Body of pancreas (tissue), 4 donors: ENCODE measurements at regions not wholly inside any gene's neighbourhood (a gene's known extent, or its start where the extent isn't known, plus 50 kb on each side); places are given as distances from the start of the nearest gene placed in this dataset.
A peak's percentile ranks its signal among the peaks of the same experiment; 100 is the strongest.

ENCODE experiments used
- ATAC-seq: fragments of 150-250 bp; one replicate; pipeline ENCODE4 v1.9.1; 2016
- DNase-seq, 4 donors: peaks; one replicate each; pipeline ENCODE4 v3.0.0-alpha.2; 2019
- H3K27ac ChIP-seq, 4 donors: fragments of 200-600 bp; sonication (generic); 1 replicate in 3 of 4; 2 replicates in 1 of 4; pipeline versions ENCODE4 v1.5.1 to v1.6.1; 2016 to 2019; ENCODE audit warnings: mild to moderate bottlenecking in 1 of 4, mixed read lengths in 1 of 4, moderate library complexity in 1 of 4
- H3K27me3 ChIP-seq, 2 donors: fragments of 200-600 bp; sonication (generic); one replicate each; pipeline ENCODE4 v1.6.0; 2016; ENCODE audit warnings: mild to moderate bottlenecking in 1 of 2
- H3K36me3 ChIP-seq, 2 donors: fragments of 200-600 bp; sonication (generic); replicated peaks in 1 of 2; 2 replicates each; pipeline ENCODE4 v1.5.1; 2016; ENCODE audit warnings: low read depth in 2 of 2; ENCODE audit not compliant: insufficient read depth in 1 of 2
- H3K4me1 ChIP-seq: fragments of 200-600 bp; sonication (generic); one replicate; pipeline ENCODE4 v1.6.0; 2016
- H3K4me3 ChIP-seq, 2 donors: fragments of 200-600 bp; sonication (generic); 1 replicate in 1 of 2; 2 replicates in 1 of 2; pipeline ENCODE4 v1.5.1; 2016 to 2019
- H3K9me3 ChIP-seq, 3 donors: fragments of 200-600 bp; sonication (generic); 1 replicate in 2 of 3; 2 replicates in 1 of 3; pipeline ENCODE4 v1.5.1; 2016
- CTCF ChIP-seq, 7 experiments: fragments of 450-650 bp in 4 of 7; fragments of 200-600 bp in 3 of 7; sonication (generic) in 3 of 7; IDR thresholded peaks; one replicate each; pipeline ENCODE4 v1.5.1; 2016 to 2019; ENCODE audit warnings: antibody characterized with exemption in 7 of 7
- POLR2A ChIP-seq, 3 donors: fragments of 450-650 bp; IDR thresholded peaks; one replicate each; pipeline ENCODE4 v1.6.1; 2016; ENCODE audit warnings: antibody characterized with exemption in 3 of 3, mild to moderate bottlenecking in 2 of 3
- WGBS, 2 donors: methylation state at CpG; one replicate each; pipeline ENCODE4 v1.1.5; 2017; 5-methylcytosine and 5-hydroxymethylcytosine counted together
- intact Hi-C: fragments of 100-400 bp; cut with DNase I; formaldehyde crosslinking; loops from one replicate; pipeline ENCODE4 v1.15.1; 2023

GRCh38 chr3:124274051-124274450 is 282.1 kb upstream of the ROPN1 start:
- Histone ChIP-seq H3K9me3 (no peaks in the 10 kb centered on the region), H3K4me3 (no peak overlapping the region), H3K4me1 (no peaks in the 10 kb centered on the region), H3K27ac (no peak overlapping the region), H3K36me3 (no peaks in the 10 kb centered on the region), H3K27me3 (no peaks in the 10 kb centered on the region)
- intact Hi-C loops, result no loop called here
- no peak for DNase-seq
- TF ChIP-seq POLR2A (IDR thresholded peaks at IDR 0.05) (no peak), CTCF (IDR thresholded peaks at IDR 0.05) (no peak)
- no peak for ATAC-seq
- WGBS, 2 donors, result 91 to 94% methylated on average over 8 of the region's 8 CpGs

- no peaks in the 10 kb centered on the region for H3K36me3 ChIP-seq
These were observed 283.5 kb upstream of the ROPN1 start for GRCh38 chr3:124275412-124275811.

GRCh38 chr3:124276133-124276532 is 284.2 kb upstream of the ROPN1 start:
- peak overlapping the region in 3 of 4 donors; percentile 10 to 69 (median 54) for H3K27ac ChIP-seq
- no peak for TF ChIP-seq POLR2A (IDR thresholded peaks at IDR 0.05)
- no peak for TF ChIP-seq CTCF (IDR thresholded peaks at IDR 0.05)
- no peaks in the 10 kb centered on the region for H3K4me1 ChIP-seq
- H3K9me3 ChIP-seq, result no peaks in the 10 kb centered on the region
- H3K36me3 ChIP-seq, result no peaks in the 10 kb centered on the region
- WGBS, 2 donors, result 76 to 78% methylated on average over 3 of the region's 3 CpGs
- DNase-seq, result no peak
- no peak overlapping the region for H3K4me3 ChIP-seq
- no peaks in the 10 kb centered on the region for H3K27me3 ChIP-seq
- intact Hi-C loops, result no loop called here
- ATAC-seq, result peak; percentile 27

More at GRCh38 chr3:124275412-124275811, 283.5 kb upstream of the ROPN1 start:
- H3K4me1 ChIP-seq, result no peaks in the 10 kb centered on the region
- WGBS, 2 donors, result 54 to 77% methylated on average over 1 of the region's 1 CpG
- no peak for TF ChIP-seq POLR2A (IDR thresholded peaks at IDR 0.05)
- no peak for TF ChIP-seq CTCF (IDR thresholded peaks at IDR 0.05)
- intact Hi-C loops, result no loop called here
- H3K27me3 ChIP-seq, result no peaks in the 10 kb centered on the region
- peak in 2 of 4 donors; percentile 20 to 34 for DNase-seq
- no peaks in the 10 kb centered on the region for H3K9me3 ChIP-seq
- no peak for ATAC-seq
- H3K27ac ChIP-seq, result peak overlapping the region in 3 of 4 donors; percentile 24 to 54 (median 34)
- H3K4me3 ChIP-seq, result no peak overlapping the region

GRCh38 chr3:124276539-124277143 is 284.7 kb upstream of the ROPN1 start:
- no peak for ATAC-seq
- no peak for DNase-seq
- H3K9me3 ChIP-seq, result no peaks in the 10 kb centered on the region
- 92 to 95% methylated on average over 7 to 8 of the region's 8 CpGs for WGBS, 2 donors
- intact Hi-C loops, result no loop called here
- no peaks in the 10 kb centered on the region for H3K27me3 ChIP-seq
- no peak overlapping the region for H3K4me3 ChIP-seq
- no peaks in the 10 kb centered on the region for H3K4me1 ChIP-seq
- TF ChIP-seq CTCF (IDR thresholded peaks at IDR 0.05) (no peak), POLR2A (IDR thresholded peaks at IDR 0.05) (no peak)
- H3K36me3 ChIP-seq, result no peaks in the 10 kb centered on the region
- H3K27ac ChIP-seq, result peak overlapping the region in 3 of 4 donors; percentile 10 to 69 (median 54)
